ENCODE measurements at regions not wholly inside any gene's neighbourhood (a gene's known extent, or its start where the extent isn't known, plus 50 kb on each side); places are given as distances from the start of the nearest gene placed in this dataset.

DNA sequence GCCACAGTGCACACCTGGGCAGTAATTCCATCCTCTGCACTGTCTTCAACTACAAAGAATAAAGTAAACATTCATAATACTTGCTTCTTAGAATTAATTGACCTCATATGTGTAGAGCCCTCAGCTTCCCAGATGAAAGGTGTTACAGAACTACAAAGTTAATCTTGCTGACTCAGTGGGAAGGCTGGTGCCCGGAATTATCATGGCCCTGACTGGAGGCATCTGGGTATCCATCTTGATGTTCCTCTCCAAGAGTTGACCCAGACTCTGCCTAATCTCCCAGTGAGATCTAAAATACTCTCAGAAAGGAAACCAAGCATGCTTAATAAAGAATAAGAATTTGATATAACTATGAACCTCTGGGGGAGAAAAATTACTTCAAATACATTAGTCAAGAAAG is 147.0 kb upstream of the ARID2 start:
- intact Hi-C loops (cut with DNase I), result no loop called here
- H3K27ac ChIP-seq (ENCODE audit: low read depth in 2 of 2, low read length in 2 of 2), result no peak overlapping the region
- TF ChIP-seq, protein P1, sequence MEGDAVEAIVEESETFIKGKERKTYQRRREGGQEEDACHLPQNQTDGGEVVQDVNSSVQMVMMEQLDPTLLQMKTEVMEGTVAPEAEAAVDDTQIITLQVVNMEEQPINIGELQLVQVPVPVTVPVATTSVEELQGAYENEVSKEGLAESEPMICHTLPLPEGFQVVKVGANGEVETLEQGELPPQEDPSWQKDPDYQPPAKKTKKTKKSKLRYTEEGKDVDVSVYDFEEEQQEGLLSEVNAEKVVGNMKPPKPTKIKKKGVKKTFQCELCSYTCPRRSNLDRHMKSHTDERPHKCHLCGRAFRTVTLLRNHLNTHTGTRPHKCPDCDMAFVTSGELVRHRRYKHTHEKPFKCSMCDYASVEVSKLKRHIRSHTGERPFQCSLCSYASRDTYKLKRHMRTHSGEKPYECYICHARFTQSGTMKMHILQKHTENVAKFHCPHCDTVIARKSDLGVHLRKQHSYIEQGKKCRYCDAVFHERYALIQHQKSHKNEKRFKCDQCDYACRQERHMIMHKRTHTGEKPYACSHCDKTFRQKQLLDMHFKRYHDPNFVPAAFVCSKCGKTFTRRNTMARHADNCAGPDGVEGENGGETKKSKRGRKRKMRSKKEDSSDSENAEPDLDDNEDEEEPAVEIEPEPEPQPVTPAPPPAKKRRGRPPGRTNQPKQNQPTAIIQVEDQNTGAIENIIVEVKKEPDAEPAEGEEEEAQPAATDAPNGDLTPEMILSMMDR (IDR thresholded peaks at IDR 0.05; ENCODE audit: borderline replicate concordance, extremely low read depth, insufficient read depth), result no peak
- H3K4me1 ChIP-seq (ENCODE audit: control insufficient read depth in 2 of 3, insufficient read depth in 2 of 3, low read depth in 1 of 3, low read length in 3 of 3), result no peaks in the 10 kb centered on the region
- no peaks in the 10 kb centered on the region for H3K27me3 ChIP-seq (ENCODE audit: control insufficient read depth, insufficient read depth, low read length)
- H3K4me3 ChIP-seq (ENCODE audit: low read length in 3 of 3), result no peak overlapping the region
- H3K36me3 ChIP-seq (ENCODE audit: control insufficient read depth in 2 of 3, insufficient read depth in 3 of 3, low read length in 3 of 3), result no peaks in the 10 kb centered on the region
- DNase-seq, result no peak
- no peak for FAIRE-seq
- H3K9ac ChIP-seq (ENCODE audit: low read length in 3 of 3), result no peak overlapping the region
- no peaks in the 10 kb centered on the region for H3K9me3 ChIP-seq (ENCODE audit: control insufficient read depth in 2 of 3, insufficient read depth in 1 of 3, low read length in 3 of 3)

DNA sequence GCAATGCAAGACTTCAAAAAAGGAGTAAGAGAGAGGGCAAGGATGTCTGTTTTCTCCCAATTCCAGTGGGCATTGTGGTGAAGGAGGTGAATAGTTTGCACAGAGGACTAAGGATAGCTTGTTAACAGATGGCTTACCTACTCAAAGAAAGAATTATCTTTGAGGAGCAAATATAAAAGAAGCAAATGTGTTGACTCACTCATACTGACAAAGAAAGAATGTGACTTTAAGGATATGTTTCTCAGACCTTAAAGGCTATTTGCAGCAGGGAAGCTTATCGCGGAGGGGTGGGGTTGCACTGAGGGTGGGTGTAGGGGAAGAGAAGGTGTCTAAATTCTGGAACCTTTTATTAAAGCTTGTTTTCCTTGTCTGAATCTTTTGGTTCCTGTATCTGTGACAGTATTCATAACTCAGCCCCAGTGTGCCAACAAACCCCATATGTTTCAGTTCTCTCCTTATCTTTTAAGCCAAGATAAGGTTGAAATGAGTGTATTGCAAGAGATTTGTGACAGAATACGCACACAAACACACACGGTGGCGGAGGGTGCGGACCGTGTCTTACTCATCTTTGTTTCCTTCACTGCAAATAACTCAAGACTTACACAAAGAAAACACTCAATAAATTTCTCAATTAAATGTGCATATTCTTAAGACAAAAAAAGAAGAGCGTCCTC is 146.4 kb upstream of the ARID2 start:
- TF ChIP-seq, protein P1 (IDR thresholded peaks at IDR 0.05; ENCODE audit: borderline replicate concordance, extremely low read depth, insufficient read depth), result no peak
- H3K4me3 ChIP-seq (ENCODE audit: low read length in 3 of 3), result no peak overlapping the region
- DNase-seq (no peak), FAIRE-seq (no peak)
- no peaks in the 10 kb centered on the region for H3K27me3 ChIP-seq (ENCODE audit: control insufficient read depth, insufficient read depth, low read length)
- intact Hi-C loops (cut with DNase I), result no loop called here
- H3K4me1 ChIP-seq (ENCODE audit: control insufficient read depth in 2 of 3, insufficient read depth in 2 of 3, low read depth in 1 of 3, low read length in 3 of 3), result no peaks in the 10 kb centered on the region
- H3K36me3 ChIP-seq (ENCODE audit: control insufficient read depth in 2 of 3, insufficient read depth in 3 of 3, low read length in 3 of 3), result no peaks in the 10 kb centered on the region
- H3K27ac ChIP-seq (ENCODE audit: low read depth in 2 of 2, low read length in 2 of 2), result no peak overlapping the region
- H3K9ac ChIP-seq (ENCODE audit: low read length in 3 of 3), result no peak overlapping the region
- no peaks in the 10 kb centered on the region for H3K9me3 ChIP-seq (ENCODE audit: control insufficient read depth in 2 of 3, insufficient read depth in 1 of 3, low read length in 3 of 3)

DNA sequence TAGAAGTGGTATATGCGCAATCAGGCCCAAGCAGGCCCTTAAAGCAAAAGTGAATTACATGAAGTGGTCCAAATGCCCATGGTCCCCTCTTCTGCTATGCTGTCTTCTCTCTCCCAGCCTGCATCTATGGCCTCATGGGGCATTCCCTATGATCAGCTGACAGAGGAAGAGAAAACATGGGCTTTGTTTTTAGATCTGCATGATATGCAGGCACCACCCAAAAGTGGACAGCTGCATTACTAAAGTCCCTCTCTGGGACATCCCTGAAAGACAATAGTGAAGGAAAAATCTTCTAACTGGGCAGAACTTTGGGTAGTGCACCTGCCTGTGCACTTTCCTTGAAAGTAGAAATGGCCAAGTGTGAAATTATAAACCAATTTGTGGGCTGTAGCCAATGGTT is 145.2 kb upstream of the ARID2 start:
- FAIRE-seq, result no peak
- Histone ChIP-seq H3K9me3 (ENCODE audit: control insufficient read depth in 2 of 3, insufficient read depth in 1 of 3, low read length in 3 of 3) (no peaks in the 10 kb centered on the region), H3K4me3 (ENCODE audit: low read length in 3 of 3) (no peak overlapping the region), H3K36me3 (ENCODE audit: control insufficient read depth in 2 of 3, insufficient read depth in 3 of 3, low read length in 3 of 3) (no peaks in the 10 kb centered on the region), H3K9ac (ENCODE audit: low read length in 3 of 3) (no peak overlapping the region), H3K4me1 (ENCODE audit: control insufficient read depth in 2 of 3, insufficient read depth in 2 of 3, low read depth in 1 of 3, low read length in 3 of 3) (no peaks in the 10 kb centered on the region), H3K27ac (ENCODE audit: low read depth in 2 of 2, low read length in 2 of 2) (no peak overlapping the region), H3K27me3 (ENCODE audit: control insufficient read depth, insufficient read depth, low read length) (no peaks in the 10 kb centered on the region)
- intact Hi-C loops (cut with DNase I), result no loop called here
- TF ChIP-seq, protein P1 (IDR thresholded peaks at IDR 0.05; ENCODE audit: borderline replicate concordance, extremely low read depth, insufficient read depth), result no peak
- no peak for DNase-seq
